SK-N-SH treated with all-trans-retinoic acid at 6 μM for 48 hours (cell line): ENCODE measurements at regions not wholly inside any gene's neighbourhood (a gene's known extent, or its start where the extent isn't known, plus 50 kb on each side); places are given as distances from the start of the nearest gene placed in this dataset.

Experiments used
- CSDC2 ChIP-seq: fragments of 250-450 bp; sonication (Bioruptor Pico); IDR thresholded peaks from 2 replicates; pipeline ENCODE4 v1.5.0; 2020; ENCODE audit warnings: mild to moderate bottlenecking, moderate library complexity
- ISL1 ChIP-seq: fragments of 250-450 bp; sonication (Bioruptor Pico); IDR thresholded peaks from 2 replicates; pipeline ENCODE4 v2.1.2; 2022; ENCODE audit warnings: mild to moderate bottlenecking, moderate library complexity
- PPARA ChIP-seq: fragments of 250-450 bp; sonication (Bioruptor Pico); IDR thresholded peaks from 2 replicates; pipeline ENCODE4 v1.5.0; 2020; ENCODE audit warnings: mild to moderate bottlenecking, borderline replicate concordance
- RARB ChIP-seq: fragments of 250-450 bp; sonication (Bioruptor Pico); IDR thresholded peaks from 2 replicates; pipeline ENCODE4 v1.8.0; 2021; ENCODE audit warnings: mild to moderate bottlenecking, moderate library complexity
- SNAI2 ChIP-seq: fragments of 250-450 bp; sonication (Bioruptor Pico); IDR thresholded peaks from 2 replicates; pipeline ENCODE4 v1.5.0; 2020; ENCODE audit warnings: mild to moderate bottlenecking, moderate library complexity
- TCF4 ChIP-seq: fragments of 250-450 bp; sonication (Bioruptor Pico); IDR thresholded peaks from 2 replicates; pipeline ENCODE4 v1.8.0; 2021; ENCODE audit warnings: mild to moderate bottlenecking, moderate library complexity, borderline replicate concordance
- ZFP3 ChIP-seq: fragments of 250-450 bp; sonication (Bioruptor Pico); IDR thresholded peaks from 2 replicates; pipeline ENCODE4 v1.5.0; 2020; ENCODE audit warnings: mild to moderate bottlenecking, moderate library complexity
- ZFP30 ChIP-seq: fragments of 450-650 bp; formaldehyde crosslinking; IDR thresholded peaks from 2 replicates; pipeline ENCODE4 v1.5.0; 2022; ENCODE audit warnings: mild to moderate bottlenecking, moderate library complexity
- ZNF565 ChIP-seq: fragments of 450-650 bp; formaldehyde crosslinking; conservative IDR thresholded peaks from 2 replicates; pipeline ENCODE4 v1.5.0; 2020; ENCODE audit warnings: low read depth, mild to moderate bottlenecking, moderate library complexity

- no peak for TF ChIP-seq PPARA (CRISPR knock-in tag)
- TF ChIP-seq ZNF565 (CRISPR knock-in tag) = no peak
- no peak for TF ChIP-seq RARB (CRISPR knock-in tag)
- peak; percentile 98 for TF ChIP-seq SNAI2
- TF ChIP-seq ZFP30 = no peak
- TF ChIP-seq CSDC2 (CRISPR knock-in tag) = no peak; the same call in none of the 2 replicates
- TF ChIP-seq ZFP3 (CRISPR knock-in tag) = peak; percentile 79
- peak; percentile 57 for TF ChIP-seq ISL1 (CRISPR knock-in tag)
- TF ChIP-seq TCF4 (CRISPR knock-in tag) = peak; percentile 54; the same call in 1 of the 2 replicates
Observed at GRCh38 chr17:77423589-77424451, 283.1 kb downstream of the SEC14L1 start.
